NT2/D1 (cell line): ENCODE measurements at regions not wholly inside any gene's neighbourhood (a gene's known extent, or its start where the extent isn't known, plus 50 kb on each side); places are given as distances from the start of the nearest gene placed in this dataset.

Source experiments
- SUZ12 ChIP-seq: IDR thresholded peaks from 2 replicates; pipeline ENCODE4 v1.6.1; 2011; ENCODE audit not compliant: insufficient read length, insufficient read depth; ENCODE audit errors: extremely low read depth
- YY1 ChIP-seq: IDR thresholded peaks from 2 replicates; pipeline ENCODE4 v1.6.1; 2011; ENCODE audit not compliant: insufficient read length, insufficient read depth

DNA sequence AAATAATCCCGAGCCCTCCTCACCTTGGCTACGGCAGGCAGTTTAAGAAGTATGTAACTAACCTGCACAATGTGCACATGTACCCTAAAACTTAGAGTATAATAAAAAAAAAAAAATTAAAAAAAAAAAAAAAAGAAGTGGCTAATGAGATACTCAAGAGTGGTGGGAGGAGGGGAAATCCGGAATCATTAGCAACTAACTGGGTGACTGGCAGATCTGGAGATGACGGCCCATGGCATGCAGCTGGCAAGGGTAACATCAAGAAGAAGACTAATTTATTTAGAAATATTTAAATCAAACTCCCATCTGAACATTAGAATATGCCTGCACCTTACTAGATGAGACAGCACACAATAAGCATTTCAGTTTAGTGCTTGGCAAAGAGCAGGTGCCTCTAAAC lies 52.3 kb upstream of the TMCC3 start:
- TF ChIP-seq YY1 (no peak), SUZ12 (no peak)
